DMS53 treated with DMSO at 0.1 percent for 48 hours (cell line): ENCODE measurements at regions not wholly inside any gene's neighbourhood (a gene's known extent, or its start where the extent isn't known, plus 50 kb on each side); places are given as distances from the start of the nearest gene placed in this dataset.
"Not testable (repeated sequence)": the region's sequence is repeated elsewhere in the genome, so short reads cannot be mapped to it uniquely, and the experiment has no call there.

Experiments used
- DNase-seq: peaks from one replicate; lab custom pipeline; 2025; ENCODE audit not compliant: unreplicated experiment; lab: John Stamatoyannopoulos, UW

GRCh38 chr16:55015181-55015913 lies 84.7 kb downstream of the IRX5 start:
- DNase-seq: no peak

GRCh38 chr16:55016515-55016914 lies 85.8 kb downstream of the IRX5 start:
- no peak for DNase-seq

- DNase-seq: no peak
These were observed 86.7 kb downstream of the IRX5 start for GRCh38 chr16:55017321-55017720.

GRCh38 chr16:55018881-55019280 lies 88.2 kb downstream of the IRX5 start:
- no peak for DNase-seq

GRCh38 chr16:55019419-55020131 lies 88.9 kb downstream of the IRX5 start:
- no peak for DNase-seq

GRCh38 chr16:55021595-55022475 lies 91.2 kb downstream of the IRX5 start:
- DNase-seq: peak; percentile 4

GRCh38 chr16:55027260-55027659 lies 96.6 kb downstream of the IRX5 start:
- not testable (repeated sequence) for DNase-seq

- no peak for DNase-seq
These were observed 98.8 kb downstream of the IRX5 start for GRCh38 chr16:55029509-55029908.

- DNase-seq: no peak
These were observed 100.3 kb downstream of the IRX5 start for GRCh38 chr16:55030944-55031343.

GRCh38 chr16:55031481-55031880 lies 100.8 kb downstream of the IRX5 start:
- no peak for DNase-seq

- no peak for DNase-seq
These were observed 102.8 kb downstream of the IRX5 start for GRCh38 chr16:55033225-55034156.

- DNase-seq: no peak
These were observed 104.4 kb downstream of the IRX5 start for GRCh38 chr16:55035029-55035428.

GRCh38 chr16:55035956-55036355 lies 105.3 kb downstream of the IRX5 start:
- DNase-seq: no peak

GRCh38 chr16:55036371-55036821 lies 105.7 kb downstream of the IRX5 start:
- no peak for DNase-seq

- no peak for DNase-seq
These were observed 106.4 kb downstream of the IRX5 start for GRCh38 chr16:55037046-55037445.

- DNase-seq: no peak
These were observed 107.3 kb downstream of the IRX5 start for GRCh38 chr16:55037966-55038365.

GRCh38 chr16:55039042-55039441 lies 108.4 kb downstream of the IRX5 start:
- no peak for DNase-seq

GRCh38 chr16:55039511-55039910 lies 108.8 kb downstream of the IRX5 start:
- DNase-seq: no peak

- DNase-seq: no peak
These were observed 109.3 kb downstream of the IRX5 start for GRCh38 chr16:55039931-55040330.

- DNase-seq: no peak
These were observed 109.9 kb downstream of the IRX5 start for GRCh38 chr16:55040366-55041086.
